ENCODE measurements at regions not wholly inside any gene's neighbourhood (a gene's known extent, or its start where the extent isn't known, plus 50 kb on each side); places are given as distances from the start of the nearest gene placed in this dataset.
A peak's percentile ranks its signal among the peaks of the same experiment; 100 is the strongest.
"Not testable (repeated sequence)": the region's sequence is repeated elsewhere in the genome, so short reads cannot be mapped to it uniquely, and the experiment has no call there.

DNA sequence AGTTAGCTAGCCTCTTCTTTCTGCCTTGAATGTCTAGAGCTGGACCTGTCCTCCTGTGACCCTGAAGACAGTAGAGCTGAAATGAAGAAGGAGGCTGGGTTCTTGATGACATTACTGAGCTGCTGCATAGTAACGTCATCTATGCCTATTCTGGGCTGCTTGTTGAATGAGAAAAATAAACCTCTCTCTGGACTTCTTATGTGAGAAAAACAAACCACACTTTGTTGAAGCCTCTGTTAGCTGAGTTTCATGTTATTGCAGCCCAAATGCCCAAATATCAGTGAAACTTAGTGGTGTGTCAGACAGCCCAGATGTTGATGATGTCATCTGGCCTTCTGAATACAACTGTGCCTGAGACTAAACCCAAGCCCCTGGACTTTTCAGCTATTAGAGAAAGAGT is 67.0 kb upstream of the MAX start:
- FAIRE-seq (peak; percentile 87), DNase-seq (ENCODE audit: insufficient read length, low spot score) (no peak)
- TF ChIP-seq TAF1 (IDR thresholded peaks at IDR 0.05; ENCODE audit: low read depth, low read length) (no peak; the same call in 1 of the 2 replicates), POLR2A (IDR thresholded peaks at IDR 0.05; ENCODE audit: low read depth, low read length) (peak; percentile 34; the same call in 1 of the 2 replicates)

DNA sequence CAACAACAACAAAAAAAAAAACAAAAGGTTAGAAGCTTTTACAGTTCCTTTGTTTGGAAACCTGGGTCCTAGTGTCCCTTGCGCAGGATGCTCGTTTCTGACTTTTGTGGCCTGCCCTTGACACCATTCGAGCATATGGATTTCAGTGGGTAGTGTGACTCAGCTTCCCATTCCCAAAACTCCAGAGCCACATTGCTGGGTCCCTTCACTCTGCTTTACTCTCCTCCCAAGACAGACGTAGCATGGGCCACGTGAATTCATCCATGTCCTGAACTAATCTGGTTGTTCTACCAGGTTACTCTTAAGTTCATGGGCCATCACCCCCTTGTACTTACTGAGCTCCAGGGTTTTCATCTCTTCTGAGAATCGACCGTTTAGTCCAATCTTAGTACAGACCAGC is 68.0 kb upstream of the MAX start:
- TF ChIP-seq POLR2A (IDR thresholded peaks at IDR 0.05; ENCODE audit: low read depth, low read length) (peak; percentile 30; the same call in 1 of the 2 replicates), PAX5 (IDR thresholded peaks at IDR 0.05; ENCODE audit: insufficient read depth, low read length, severe bottlenecking) (no peak), TAF1 (IDR thresholded peaks at IDR 0.05; ENCODE audit: low read depth, low read length) (no peak), SPI1 (IDR thresholded peaks at IDR 0.05; ENCODE audit: low read depth, low read length) (no peak)
- DNase-seq (ENCODE audit: insufficient read length, low spot score) (no peak), FAIRE-seq (no peak)

DNA sequence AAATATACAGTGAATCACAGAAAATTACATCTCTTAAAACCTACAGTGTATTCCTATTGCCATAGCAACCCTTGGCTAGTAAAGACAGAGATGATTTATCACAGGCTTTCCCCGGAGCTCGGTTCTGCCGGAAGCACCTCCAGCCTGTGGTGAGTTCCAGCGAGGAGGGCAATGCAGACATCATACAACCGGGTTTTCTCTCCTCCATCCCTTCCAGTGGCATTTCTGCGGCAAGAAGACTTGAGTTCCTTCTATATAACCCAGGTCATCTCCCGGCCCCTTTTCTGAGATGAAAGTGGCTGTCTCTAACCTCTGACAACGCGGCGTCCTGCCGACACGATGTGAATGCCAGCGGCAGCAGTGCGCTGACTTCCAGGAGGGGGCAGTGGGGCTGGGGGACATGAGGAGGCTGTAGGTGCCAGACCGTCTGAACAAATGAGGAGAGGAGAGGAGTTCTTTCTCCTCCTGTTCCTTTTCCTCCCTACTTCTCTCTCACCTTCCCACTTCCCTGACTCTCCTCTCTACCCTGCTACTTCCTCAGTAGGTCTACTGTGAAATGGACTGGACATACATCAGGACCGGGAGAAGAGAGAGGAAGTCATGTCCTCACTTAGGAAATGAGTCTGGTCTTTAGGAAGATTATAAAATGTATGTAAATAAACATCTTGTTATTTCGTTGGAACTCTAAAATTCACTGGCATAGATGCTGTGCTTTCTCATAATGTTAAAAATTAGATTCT is 68.6 kb upstream of the MAX start:
- DNase-seq (ENCODE audit: insufficient read length, low spot score) (no peak), FAIRE-seq (peak; percentile 81)
- TF ChIP-seq TAF1 (IDR thresholded peaks at IDR 0.05; ENCODE audit: low read depth, low read length), result peak; percentile 74
- TF ChIP-seq POU2F2 (IDR thresholded peaks at IDR 0.05; ENCODE audit: low read depth, low read length), result no peak
- TF ChIP-seq POLR2AphosphoS5 (IDR thresholded peaks at IDR 0.05; ENCODE audit: low read depth, low read length), result peak; percentile 26; the same call in 1 of the 2 replicates
- peak; percentile 58; the same call in 1 of the 2 replicates for TF ChIP-seq POLR2A (IDR thresholded peaks at IDR 0.05; ENCODE audit: low read depth, low read length)
- TF ChIP-seq SPI1 (IDR thresholded peaks at IDR 0.05; ENCODE audit: low read depth, low read length), result peak; percentile 58

DNA sequence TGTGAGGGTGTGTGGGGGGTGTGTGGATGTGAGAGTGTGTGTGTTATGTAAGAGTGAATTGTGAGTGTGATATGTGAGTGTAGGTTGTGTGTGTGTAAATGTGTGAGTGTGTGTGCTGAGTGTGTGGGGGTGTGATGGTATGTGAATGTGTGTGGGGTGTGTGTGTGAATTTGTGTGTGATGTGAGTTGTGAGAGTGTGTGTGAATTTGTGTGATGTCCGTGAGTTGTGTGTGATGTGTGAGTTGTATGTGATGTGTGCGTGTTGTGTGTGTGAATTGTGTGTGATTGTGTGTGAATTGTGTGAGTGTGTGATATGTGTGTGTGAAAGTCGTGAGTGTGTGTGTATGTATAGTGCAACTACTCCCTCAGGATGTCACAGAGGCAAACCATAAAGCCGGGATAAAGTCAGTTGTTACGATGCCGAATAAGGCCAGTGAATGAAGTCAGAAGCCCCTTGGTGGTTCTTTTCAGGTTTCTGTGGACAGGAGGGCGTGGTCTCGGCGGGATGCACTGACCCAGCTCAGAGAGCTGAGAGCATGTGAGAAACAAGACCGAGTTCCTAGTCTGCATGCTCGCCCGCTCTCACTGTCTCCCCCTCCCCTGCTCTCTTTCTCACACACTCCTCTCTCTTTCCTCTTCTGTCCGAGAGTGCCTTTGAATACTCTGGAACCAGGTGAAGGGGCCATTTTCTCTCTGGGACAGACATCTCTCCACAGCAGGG is 71.8 kb upstream of the MAX start:
- peak; percentile 92 for FAIRE-seq
- TF ChIP-seq TAF1 (IDR thresholded peaks at IDR 0.05; ENCODE audit: low read depth, low read length) (no peak), POLR2A (IDR thresholded peaks at IDR 0.05; ENCODE audit: low read depth, low read length) (0 out of 2 replicates have a peak, but pooled peaks have one; percentile 34)
- DNase-seq (ENCODE audit: insufficient read length, low spot score), result no peak

DNA sequence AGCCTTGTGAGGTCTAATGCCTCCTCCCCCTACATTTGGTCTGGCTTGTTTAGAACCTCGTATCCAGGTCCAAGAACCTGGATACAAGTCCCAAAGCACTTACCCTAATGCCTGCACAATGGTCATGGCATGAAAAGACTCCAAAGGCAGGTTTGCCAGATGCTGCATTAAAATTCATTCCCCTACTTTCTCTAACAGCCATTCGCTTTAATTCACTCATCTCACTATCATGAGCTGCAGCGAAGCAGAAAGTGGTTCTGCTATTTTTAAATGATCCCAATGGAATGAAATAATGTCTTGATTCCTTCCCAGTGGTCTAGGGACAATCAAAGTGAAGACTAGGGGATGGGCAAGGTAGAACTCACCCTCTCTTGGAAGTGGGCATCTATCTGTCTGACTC is 72.5 kb upstream of the MAX start:
- FAIRE-seq (peak; percentile 13), DNase-seq (ENCODE audit: insufficient read length, low spot score) (no peak)
- TF ChIP-seq POLR2A (IDR thresholded peaks at IDR 0.05; ENCODE audit: low read depth, low read length) (no peak), SPI1 (IDR thresholded peaks at IDR 0.05; ENCODE audit: low read depth, low read length) (no peak), TAF1 (IDR thresholded peaks at IDR 0.05; ENCODE audit: low read depth, low read length) (no peak), PAX5 (IDR thresholded peaks at IDR 0.05; ENCODE audit: insufficient read depth, low read length, severe bottlenecking) (no peak), POU2F2 (IDR thresholded peaks at IDR 0.05; ENCODE audit: low read depth, low read length) (no peak), POLR2AphosphoS5 (IDR thresholded peaks at IDR 0.05; ENCODE audit: low read depth, low read length) (no peak)

DNA sequence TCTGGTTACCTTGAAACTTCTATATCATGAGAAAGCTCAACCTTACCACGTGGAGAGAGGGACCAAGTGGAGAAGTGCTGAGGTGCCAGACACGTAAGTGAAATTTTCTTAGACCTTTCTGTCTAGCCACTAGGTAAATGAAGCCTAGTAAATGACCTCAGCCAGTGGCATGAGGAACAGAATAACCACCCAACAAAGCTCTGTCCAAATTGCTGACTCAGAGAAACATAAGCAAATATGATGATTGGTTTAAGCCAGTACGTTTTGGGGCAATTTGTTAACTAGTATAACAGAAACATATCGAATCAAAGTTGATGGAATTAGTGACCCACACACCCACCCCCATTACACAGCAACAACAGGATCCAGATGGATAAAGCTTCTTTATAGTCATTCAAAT is 75.2 kb upstream of the MAX start:
- no peak for FAIRE-seq
- DNase-seq (ENCODE audit: insufficient read length, low spot score), result no peak
- no peak; the same call in 1 of the 2 replicates for TF ChIP-seq SPI1 (IDR thresholded peaks at IDR 0.05; ENCODE audit: low read depth, low read length)
- TF ChIP-seq POU2F2 (IDR thresholded peaks at IDR 0.05; ENCODE audit: low read depth, low read length), result no peak
- TF ChIP-seq PAX5 (IDR thresholded peaks at IDR 0.05; ENCODE audit: insufficient read depth, low read length, severe bottlenecking), result no peak
- no peak for TF ChIP-seq POLR2A (IDR thresholded peaks at IDR 0.05; ENCODE audit: low read depth, low read length)
- no peak for TF ChIP-seq POLR2AphosphoS5 (IDR thresholded peaks at IDR 0.05; ENCODE audit: low read depth, low read length)
- no peak for TF ChIP-seq TAF1 (IDR thresholded peaks at IDR 0.05; ENCODE audit: low read depth, low read length)

DNA sequence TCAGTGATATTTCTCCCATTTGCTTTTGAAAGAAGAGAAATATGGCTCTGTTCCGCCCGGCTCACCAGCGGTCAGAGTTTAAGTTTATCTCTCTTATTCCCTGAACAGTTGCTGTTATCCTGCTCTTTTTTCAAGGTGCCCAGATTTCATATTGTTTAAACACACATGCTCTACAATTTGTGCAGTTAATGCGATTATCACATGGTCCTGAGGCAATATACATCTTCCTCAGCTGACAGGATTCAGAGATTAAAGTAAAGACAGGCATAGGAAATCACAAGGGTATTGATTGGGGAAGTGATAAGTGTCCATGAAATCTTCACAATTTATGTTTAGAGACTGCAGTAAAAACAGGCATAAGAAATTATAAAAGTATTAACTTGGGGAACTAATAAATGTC is 76.9 kb upstream of the MAX start:
- FAIRE-seq; DNase-seq (ENCODE audit: insufficient read length, low spot score): not testable (repeated sequence)

DNA sequence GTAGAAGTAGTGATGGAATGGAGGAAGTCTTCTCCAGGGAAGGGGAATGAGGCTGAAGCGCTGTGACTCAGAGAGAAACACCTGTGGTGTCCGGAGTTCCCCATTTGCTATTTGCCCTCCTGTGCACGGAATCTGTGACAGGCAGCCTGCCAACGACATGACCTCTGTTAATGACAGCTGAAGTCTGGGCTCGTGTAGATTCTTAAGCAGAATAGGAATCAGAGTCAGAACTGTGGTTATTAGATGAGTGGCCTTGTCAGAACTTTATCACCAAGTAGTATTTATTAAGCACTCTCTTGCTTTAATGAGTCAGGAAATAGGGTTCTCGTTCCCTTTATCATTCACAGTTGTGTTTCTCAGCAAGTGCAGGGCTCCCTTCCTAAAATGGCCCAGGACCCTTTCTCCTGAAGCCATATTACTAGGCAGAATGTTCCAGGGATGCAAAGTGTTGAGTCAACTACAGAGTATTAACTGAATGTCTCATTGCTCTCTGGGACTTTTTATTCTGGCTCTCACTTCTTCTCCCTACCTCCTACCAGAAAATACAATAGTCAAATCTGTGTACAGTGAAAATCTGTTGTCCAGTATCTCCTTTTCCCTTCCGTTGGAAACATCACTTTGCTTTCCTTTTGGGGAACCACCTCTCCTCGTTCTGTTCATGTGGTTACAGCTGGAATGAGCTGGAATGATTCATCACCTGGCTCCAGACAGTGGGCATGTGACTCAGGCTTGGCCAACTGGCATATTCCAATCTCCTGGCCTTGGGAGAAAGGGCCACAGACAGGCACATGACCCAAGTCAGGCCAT is 77.8 kb upstream of the MAX start:
- peak; percentile 94 for FAIRE-seq
- TF ChIP-seq SPI1 (IDR thresholded peaks at IDR 0.05; ENCODE audit: low read depth, low read length) (peak; percentile 93), PAX5 (IDR thresholded peaks at IDR 0.05; ENCODE audit: insufficient read depth, low read length, severe bottlenecking) (peak; percentile 52), POLR2AphosphoS5 (IDR thresholded peaks at IDR 0.05; ENCODE audit: low read depth, low read length) (peak; percentile 47; the same call in 1 of the 2 replicates), TAF1 (IDR thresholded peaks at IDR 0.05; ENCODE audit: low read depth, low read length) (no peak), POU2F2 (IDR thresholded peaks at IDR 0.05; ENCODE audit: low read depth, low read length) (peak; percentile 84), POLR2A (IDR thresholded peaks at IDR 0.05; ENCODE audit: low read depth, low read length) (no peak; the same call in 1 of the 2 replicates)
- no peak for DNase-seq (ENCODE audit: insufficient read length, low spot score)

DNA sequence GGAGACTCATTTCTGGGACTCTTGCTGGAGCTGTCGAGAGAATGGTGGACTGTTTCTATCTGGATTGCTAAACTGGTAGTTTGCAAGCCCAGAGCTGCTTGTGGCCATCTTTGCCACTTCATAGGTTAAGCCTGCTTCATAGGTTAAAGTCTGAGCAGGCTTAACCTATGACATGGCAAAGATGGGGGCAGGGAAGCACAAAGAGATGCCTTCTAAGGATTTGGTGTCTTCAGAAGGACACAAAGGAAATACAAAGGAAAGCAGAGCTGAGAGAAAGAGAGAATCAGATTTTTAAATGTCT is 78.4 kb upstream of the MAX start:
- TF ChIP-seq POLR2AphosphoS5 (IDR thresholded peaks at IDR 0.05; ENCODE audit: low read depth, low read length) (no peak; the same call in 1 of the 2 replicates), TAF1 (IDR thresholded peaks at IDR 0.05; ENCODE audit: low read depth, low read length) (no peak), PAX5 (IDR thresholded peaks at IDR 0.05; ENCODE audit: insufficient read depth, low read length, severe bottlenecking) (no peak)

More for the DNA sequence above, 78.4 kb upstream of the MAX start:
- DNase-seq (ENCODE audit: insufficient read length, low spot score), result no peak
- peak; percentile 40 for FAIRE-seq

Data from GM12891 (cell line).